H54 (cell line): ENCODE measurements at regions not wholly inside any gene's neighbourhood (a gene's known extent, or its start where the extent isn't known, plus 50 kb on each side); places are given as distances from the start of the nearest gene placed in this dataset.

Experiments
- DNase-seq: peaks from one replicate; pipeline ENCODE4 v3.0.0; 2011; ENCODE audit warnings: low spot score, mixed read lengths; ENCODE audit not compliant: insufficient read length
- FAIRE-seq: peaks from 3 replicates; lab custom pipeline; 2011; peaks lifted over from hg19 to GRCh38; lab: Jason Lieb, UNC
- POLR2A ChIP-seq: IDR thresholded peaks from 2 replicates; pipeline ENCODE4 v1.6.1; 2011; ENCODE audit warnings: low read depth, mild to moderate bottlenecking, low read length

DNA sequence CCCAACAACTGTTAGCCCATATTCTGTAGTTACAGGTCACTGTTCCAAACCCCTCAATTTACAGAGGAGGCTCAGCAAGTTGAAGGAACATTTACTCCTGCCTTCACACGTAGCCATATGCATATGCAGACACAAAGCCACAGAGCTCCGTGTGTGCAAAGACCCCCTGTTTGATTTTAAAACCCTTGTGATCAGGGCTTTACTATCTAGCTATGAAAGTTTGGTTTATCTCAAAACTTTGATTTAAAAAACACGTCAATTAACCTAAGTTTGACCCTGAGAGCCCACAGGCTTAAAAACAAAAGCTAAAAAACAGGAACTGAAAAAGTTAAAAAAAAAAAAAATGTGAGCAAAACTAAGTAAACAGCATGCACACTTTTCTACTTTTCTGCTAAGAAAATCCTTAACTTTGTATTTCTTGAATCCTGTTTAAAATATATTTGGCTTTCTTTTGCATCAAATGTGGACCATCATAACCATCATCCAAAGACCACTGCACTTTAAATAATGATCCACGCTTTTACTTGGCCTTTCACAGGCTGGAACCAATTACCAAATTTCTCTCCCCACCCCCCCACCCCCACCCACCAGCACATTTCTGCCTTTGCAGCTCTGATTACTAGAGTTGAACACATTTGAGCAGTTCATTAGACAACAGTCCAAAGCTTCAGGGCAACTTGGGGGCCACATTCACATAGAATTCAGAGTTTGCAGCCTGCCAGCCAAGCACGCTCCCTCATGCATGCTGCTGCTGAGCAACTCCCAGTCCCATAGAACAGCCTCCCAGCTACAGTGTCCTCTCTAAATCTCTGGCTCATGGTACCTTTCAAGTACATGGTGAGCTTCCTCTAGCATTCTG is 128.8 kb upstream of the MAP3K1 start:
- no peak for FAIRE-seq
- TF ChIP-seq POLR2A: no peak
- no peak for DNase-seq

DNA sequence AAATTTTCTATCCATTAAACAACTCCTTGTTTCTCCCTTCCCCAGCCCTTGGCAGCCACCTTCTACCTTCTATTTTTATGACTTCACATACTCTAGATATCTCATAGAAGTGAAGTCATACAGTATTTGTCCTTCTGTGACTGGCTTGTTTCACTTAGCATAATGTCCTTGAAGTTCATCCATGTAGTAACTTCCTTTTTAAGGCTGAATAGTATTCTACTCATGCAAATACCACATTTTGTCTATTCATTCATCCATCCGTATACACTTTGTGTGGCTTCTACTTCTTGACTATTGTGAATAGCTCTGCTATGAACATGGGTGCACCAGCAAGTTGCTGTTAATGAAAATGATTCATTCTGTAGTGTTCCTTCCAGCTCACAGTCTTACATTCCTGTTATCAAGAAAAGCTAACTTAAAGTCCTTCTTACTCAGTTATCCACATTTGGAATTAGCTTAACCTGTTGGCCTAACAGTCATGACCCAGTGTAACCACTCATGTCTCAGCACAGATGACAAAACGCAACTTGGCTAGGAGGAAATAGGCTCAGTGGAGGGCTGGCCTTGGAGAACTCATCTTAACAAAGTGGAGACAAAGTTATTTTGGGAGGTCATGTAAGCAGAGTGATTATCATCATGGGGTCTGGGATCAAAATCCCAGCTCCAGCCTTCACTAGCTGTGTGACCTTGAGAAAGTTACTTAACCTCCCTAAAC is 129.7 kb upstream of the MAP3K1 start:
- DNase-seq (no peak), FAIRE-seq (no peak)
- no peak for TF ChIP-seq POLR2A

DNA sequence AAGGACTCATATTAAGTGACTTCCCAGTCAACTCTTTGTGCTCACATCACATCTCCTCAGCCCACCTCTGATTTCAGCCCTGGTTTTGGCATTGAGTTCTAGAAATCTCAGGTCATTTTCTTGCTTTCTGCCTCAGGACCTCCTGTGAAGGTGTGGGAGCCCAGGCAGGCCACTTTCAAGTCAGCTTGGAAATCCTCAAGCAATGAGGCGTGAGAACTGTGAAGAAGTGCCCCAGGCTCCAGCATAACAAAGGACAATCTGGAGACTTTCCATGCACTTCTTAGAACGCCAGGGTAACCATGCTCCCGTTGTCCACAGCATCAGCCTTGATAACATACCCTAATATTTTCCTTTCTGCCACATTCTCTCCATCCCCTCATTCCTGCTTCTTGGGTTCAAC is 131.2 kb upstream of the MAP3K1 start:
- FAIRE-seq: no peak
- TF ChIP-seq POLR2A: no peak
- no peak for DNase-seq

DNA sequence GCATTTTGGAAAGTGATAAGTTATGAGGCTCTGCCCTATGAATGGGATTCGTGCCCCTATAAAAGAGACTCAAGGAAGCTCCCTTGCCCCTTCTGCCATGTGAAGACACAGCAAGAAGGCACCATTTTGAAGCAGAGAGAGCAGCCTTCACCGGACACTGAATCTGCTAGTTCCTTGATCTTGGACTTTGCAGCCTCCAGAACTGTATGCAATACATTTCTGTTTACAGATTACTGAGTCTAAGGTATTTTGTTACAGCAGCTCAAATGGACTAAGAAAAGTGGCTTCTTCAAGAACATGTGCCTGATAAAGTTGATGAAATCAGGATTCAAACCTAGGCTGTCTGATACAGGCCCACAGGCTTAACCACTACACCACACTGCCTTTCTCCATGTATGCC is 131.6 kb upstream of the MAP3K1 start:
- no peak for DNase-seq
- no peak for TF ChIP-seq POLR2A
- no peak for FAIRE-seq

DNA sequence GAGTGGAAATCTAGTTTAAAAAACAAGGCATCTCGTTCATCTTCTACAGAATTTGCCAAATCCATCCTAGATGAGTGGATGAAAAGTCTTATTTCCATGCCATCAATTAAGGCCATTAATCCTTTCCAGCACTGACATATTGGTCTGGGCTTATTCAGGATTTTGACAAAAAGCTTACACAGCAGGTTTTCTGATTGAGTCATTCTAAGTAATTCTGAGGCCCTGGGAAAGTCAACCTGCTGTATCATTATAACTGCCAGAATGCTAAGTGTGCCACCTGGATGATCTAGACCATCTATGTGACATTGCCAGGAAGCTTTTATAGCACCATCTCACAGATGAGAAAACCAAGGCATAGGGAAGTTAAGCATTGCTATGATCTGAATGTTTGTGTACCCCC is 132.1 kb upstream of the MAP3K1 start:
- DNase-seq: no peak
- no peak for FAIRE-seq
- no peak for TF ChIP-seq POLR2A

DNA sequence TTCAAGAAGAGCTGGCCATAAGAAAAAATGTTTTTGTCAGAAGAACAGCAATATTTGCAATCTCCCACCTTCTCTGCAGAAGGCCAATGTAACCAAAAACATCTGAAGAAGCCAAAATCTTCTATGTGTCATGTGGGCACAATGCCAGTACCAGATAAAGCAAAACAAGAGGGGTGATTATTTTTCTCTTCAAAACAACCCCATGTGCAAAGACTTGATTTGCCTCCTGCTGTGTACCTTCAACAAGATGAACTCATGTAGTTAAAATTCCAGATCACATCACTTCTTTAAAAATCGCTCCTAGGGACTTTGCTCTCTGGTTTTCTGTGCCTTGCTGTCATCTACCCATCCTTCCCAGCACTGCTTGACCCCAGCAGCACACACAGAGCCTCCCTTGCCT is 134.0 kb upstream of the MAP3K1 start:
- DNase-seq (no peak), FAIRE-seq (no peak)
- no peak for TF ChIP-seq POLR2A

DNA sequence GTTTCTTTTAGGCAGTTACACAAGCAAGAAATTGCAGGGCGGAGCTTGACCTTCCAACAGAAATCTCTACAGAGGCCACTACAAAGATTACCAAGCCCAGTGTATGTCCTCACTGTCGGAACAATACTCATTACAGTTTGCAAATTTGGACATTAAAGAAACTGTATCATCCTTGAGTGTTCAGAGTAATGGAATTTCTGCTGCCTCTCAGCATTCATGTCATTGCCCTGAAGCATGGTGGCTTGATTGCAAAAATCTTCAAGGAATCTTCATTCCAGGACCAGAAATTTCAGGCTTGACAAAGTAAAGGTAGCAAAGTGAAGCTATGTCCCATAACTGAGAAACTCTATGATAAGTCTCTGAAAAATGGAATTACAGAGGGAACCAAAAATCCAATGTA is 134.6 kb upstream of the MAP3K1 start:
- DNase-seq: no peak
- no peak for TF ChIP-seq POLR2A
- no peak for FAIRE-seq

DNA sequence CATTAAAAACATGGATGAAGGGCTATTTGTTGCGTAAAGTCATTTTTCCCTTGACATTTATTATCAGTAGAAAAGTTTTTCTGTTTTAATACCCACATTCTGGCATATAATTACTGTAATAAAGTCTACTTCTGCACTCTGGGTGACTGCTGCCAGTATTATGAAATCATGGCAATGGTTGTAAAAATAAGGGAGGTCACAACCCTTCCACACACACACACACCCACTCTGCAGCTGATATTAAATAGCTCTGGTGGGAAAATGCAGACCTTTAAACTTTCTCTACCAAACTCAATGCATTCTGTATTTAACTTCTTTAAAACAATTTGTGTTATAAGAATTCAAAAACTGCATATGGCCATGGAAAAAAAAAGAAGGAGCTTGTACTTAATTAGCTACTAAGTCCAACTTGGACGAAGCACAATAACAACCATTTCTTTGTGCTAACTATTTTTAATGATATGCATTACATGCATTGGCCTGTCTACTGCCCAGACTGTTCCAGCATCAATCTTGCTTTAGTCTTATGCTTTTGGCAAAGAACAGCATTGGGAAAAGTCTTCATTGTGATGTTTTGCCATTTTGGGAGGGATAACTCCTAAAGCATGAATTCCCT is 137.6 kb upstream of the MAP3K1 start:
- FAIRE-seq (no peak), DNase-seq (no peak)
- TF ChIP-seq POLR2A: no peak

DNA sequence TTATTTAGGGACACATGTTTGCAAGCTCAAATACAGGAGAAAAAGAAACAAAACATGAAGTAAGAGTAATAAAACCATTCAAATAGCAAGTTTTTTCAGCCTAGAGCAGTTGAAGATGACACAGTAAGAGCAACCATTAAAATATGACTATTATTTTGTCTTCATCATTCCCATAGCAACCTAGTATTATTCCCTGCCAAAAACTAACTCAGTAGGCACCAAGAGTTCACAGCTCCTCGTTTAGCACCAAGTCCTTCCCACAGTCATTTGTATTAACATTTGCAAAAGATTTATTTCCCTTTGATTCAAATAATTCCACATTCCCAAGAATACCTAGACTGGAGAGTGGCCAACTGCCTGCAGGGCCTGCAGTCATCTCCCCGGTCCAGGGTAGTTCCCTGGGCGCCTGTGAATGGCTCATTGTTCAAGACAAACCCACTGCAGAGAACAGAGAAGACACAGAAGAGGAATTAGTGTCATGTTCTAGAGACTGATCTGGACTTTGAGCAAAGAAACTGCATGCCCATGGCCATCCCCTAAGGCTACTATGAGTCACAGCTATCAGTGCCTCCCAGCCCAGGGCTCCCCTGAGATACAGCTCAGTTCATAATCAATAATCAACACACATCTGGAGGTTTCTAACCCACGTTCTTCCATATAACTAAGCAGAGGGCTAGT is 139.1 kb upstream of the MAP3K1 start:
- TF ChIP-seq POLR2A: no peak
- no peak for DNase-seq
- no peak for FAIRE-seq

DNA sequence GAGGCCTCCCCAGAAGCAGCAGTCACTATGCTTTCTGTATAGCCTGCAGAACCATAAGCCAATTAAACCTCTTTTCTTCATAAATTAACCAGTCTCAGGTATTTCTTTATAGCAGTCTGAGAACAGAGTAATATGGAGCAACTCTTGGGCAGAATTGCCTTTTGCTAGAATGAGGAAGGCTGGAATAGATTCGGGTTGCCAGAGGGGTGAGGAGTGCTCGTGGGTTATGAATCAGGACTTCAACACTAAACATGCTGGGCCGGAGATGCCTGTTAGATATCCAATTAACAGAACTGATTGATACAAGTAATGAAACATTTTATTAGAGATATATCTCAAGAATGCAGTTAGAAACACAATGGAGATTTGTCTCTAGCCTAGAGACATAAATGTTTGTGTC is 140.9 kb upstream of the MAP3K1 start:
- no peak for TF ChIP-seq POLR2A
- FAIRE-seq: no peak
- no peak for DNase-seq

DNA sequence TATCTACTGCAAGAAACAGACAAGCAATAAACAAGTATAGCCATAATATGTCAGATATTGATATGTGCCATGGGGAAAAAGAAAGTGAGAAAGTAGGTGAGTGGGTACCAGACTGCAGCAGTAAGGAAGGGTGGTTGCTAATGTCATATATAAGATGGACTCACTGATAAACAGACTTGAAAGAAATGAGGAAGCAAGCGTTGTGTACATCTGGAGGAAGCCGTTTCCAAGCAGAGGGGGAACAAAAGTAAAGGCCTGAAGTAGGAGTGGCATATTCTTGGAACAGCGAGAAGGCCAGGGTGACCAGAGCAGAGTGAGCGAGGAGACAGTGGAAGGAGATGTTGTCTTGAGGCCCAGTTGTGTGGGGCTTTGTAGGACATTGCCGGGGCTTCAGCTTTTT is 142.2 kb upstream of the MAP3K1 start:
- no peak for FAIRE-seq
- DNase-seq: no peak

DNA sequence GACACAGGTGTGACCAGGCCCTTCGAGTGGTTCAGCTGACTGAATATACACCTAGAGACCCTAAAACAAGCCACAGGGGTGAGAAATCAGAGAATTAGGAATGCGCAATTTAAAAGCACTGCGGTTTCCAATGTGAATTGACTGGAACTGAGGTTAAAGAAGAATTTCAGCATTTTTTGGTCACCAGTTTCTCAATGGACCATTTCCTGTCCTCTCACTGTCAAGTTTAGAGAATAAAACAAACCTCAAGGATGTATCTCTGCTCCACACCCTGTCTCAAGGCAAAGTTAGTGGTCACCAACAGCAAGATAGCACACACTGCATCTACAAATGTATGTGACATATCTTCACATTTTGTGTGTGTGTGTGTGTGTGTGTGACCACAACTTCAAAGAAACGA is 143.8 kb upstream of the MAP3K1 start:
- FAIRE-seq (no peak), DNase-seq (no peak)
- no peak for TF ChIP-seq POLR2A

More for the DNA sequence above, 142.2 kb upstream of the MAP3K1 start:
- TF ChIP-seq POLR2A: no peak

DNA sequence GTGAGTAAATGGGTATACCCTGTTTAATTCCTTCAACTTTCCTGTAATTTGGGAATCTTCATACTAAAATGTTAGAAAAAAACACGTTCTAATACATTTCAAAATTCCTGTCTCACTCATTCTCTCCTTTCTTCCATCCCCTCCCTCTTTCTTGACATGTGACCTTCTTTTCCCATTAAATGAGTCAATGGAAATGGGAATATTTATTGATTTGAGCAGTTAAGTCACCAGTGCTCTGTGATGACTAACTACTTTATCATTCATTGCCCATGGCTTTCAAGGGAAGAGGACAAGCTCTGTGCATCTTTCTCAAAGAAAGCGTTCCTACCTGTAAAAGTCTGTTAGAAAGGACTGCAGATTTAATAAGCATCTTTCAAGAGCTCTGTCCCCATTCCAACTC is 144.4 kb upstream of the MAP3K1 start:
- TF ChIP-seq POLR2A: no peak
- no peak for DNase-seq
- FAIRE-seq: no peak

DNA sequence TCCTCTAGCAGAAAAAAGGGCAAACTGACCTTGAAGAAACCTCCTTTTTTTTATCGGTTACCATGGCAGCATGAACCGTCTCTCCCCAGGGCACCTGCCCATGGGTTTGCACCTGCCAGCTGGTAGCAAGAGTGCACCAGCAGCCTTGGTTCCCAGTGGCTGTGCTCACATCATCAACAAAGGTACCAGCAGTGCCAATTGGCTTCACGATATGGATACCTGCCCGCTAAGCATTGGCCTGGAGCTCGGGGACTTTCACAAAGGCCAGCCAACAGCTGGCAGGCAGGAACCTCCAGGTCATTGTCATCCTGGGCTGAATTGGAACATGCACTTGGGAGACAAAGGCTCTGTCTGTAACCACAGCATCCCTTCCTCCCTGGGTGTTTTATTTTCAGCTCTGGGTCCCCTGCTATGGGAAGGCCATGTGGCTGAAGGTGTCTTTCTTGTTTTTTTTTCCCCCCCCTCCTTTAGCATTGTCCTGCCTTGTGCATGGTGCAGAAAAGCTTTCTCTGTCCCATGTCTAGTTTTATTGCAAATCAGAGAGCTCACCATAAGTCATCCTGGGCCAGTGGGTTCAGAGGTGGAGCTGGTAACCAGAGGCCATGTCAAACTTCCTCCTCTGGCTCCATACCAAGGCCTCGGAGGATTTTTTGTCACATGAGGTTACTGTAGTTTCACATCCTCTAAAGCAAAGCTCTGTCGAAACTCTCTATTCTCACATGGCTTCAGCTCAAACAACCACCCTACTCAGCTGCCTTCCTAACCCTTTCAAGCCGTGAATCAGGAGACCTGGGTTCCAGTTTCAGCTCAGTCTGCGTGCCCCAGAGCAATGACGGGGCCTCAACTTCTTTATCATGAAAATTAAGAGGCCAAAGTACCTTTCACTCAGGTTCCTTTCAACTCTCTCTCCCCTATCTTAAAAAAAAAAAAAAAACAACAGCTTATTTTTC is 145.5 kb upstream of the MAP3K1 start:
- no peak for TF ChIP-seq POLR2A
- FAIRE-seq (no peak), DNase-seq (no peak)
